ENCODE measurements at regions not wholly inside any gene's neighbourhood (a gene's known extent, or its start where the extent isn't known, plus 50 kb on each side); places are given as distances from the start of the nearest gene placed in this dataset.

GRCh38 chr10:21078410-21079329 is 181.6 kb upstream of the NEBL start:
- H3K9ac ChIP-seq (ENCODE audit: low read depth, low read length), result no peak overlapping the region
- no peaks in the 10 kb centered on the region for H3K9me3 ChIP-seq (ENCODE audit: control insufficient read depth, insufficient read depth, low read length)
- H3K36me3 ChIP-seq (ENCODE audit: insufficient read depth, low read length), result no peaks in the 10 kb centered on the region
- H3K4me1 ChIP-seq (ENCODE audit: insufficient read depth, low read length), result peaks cover 4% of the 10 kb centered on the region; the same call in 1 of the 2 replicates

- H3K9me3 ChIP-seq (ENCODE audit: control insufficient read depth, insufficient read depth, low read length), result no peaks in the 10 kb centered on the region
- H3K36me3 ChIP-seq (ENCODE audit: insufficient read depth, low read length), result no peaks in the 10 kb centered on the region
- H3K9ac ChIP-seq (ENCODE audit: low read depth, low read length), result no peak overlapping the region
- H3K4me1 ChIP-seq (ENCODE audit: insufficient read depth, low read length), result peaks cover 4% of the 10 kb centered on the region; the same call in 1 of the 2 replicates
Measured at GRCh38 chr10:21077681-21078080, 180.6 kb upstream of the NEBL start.

GRCh38 chr10:21076381-21076780 is 179.3 kb upstream of the NEBL start:
- no peaks in the 10 kb centered on the region for H3K9me3 ChIP-seq (ENCODE audit: control insufficient read depth, insufficient read depth, low read length)
- peaks cover 4% of the 10 kb centered on the region; the same call in 1 of the 2 replicates for H3K4me1 ChIP-seq (ENCODE audit: insufficient read depth, low read length)
- H3K36me3 ChIP-seq (ENCODE audit: insufficient read depth, low read length), result no peaks in the 10 kb centered on the region
- no peak overlapping the region for H3K9ac ChIP-seq (ENCODE audit: low read depth, low read length)

GRCh38 chr10:21075880-21076279 is 178.8 kb upstream of the NEBL start:
- Histone ChIP-seq H3K4me1 (ENCODE audit: insufficient read depth, low read length) (peaks cover 4% of the 10 kb centered on the region; the same call in 1 of the 2 replicates), H3K36me3 (ENCODE audit: insufficient read depth, low read length) (no peaks in the 10 kb centered on the region), H3K9me3 (ENCODE audit: control insufficient read depth, insufficient read depth, low read length) (no peaks in the 10 kb centered on the region), H3K9ac (ENCODE audit: low read depth, low read length) (no peak overlapping the region)

GRCh38 chr10:21071001-21071673 is 174.0 kb upstream of the NEBL start:
- Histone ChIP-seq H3K9me3 (ENCODE audit: control insufficient read depth, insufficient read depth, low read length) (no peaks in the 10 kb centered on the region), H3K36me3 (ENCODE audit: insufficient read depth, low read length) (no peaks in the 10 kb centered on the region), H3K9ac (ENCODE audit: low read depth, low read length) (no peak overlapping the region), H3K4me1 (ENCODE audit: insufficient read depth, low read length) (no peaks in the 10 kb centered on the region; the same call in 1 of the 2 replicates)

- Histone ChIP-seq H3K4me1 (ENCODE audit: insufficient read depth, low read length) (no peaks in the 10 kb centered on the region; the same call in 1 of the 2 replicates), H3K9ac (ENCODE audit: low read depth, low read length) (no peak overlapping the region), H3K36me3 (ENCODE audit: insufficient read depth, low read length) (no peaks in the 10 kb centered on the region), H3K9me3 (ENCODE audit: control insufficient read depth, insufficient read depth, low read length) (no peaks in the 10 kb centered on the region)
Measured at GRCh38 chr10:21069929-21070700, 173.0 kb upstream of the NEBL start.

- Histone ChIP-seq H3K36me3 (ENCODE audit: insufficient read depth, low read length) (no peaks in the 10 kb centered on the region), H3K4me1 (ENCODE audit: insufficient read depth, low read length) (no peaks in the 10 kb centered on the region; the same call in 1 of the 2 replicates), H3K9me3 (ENCODE audit: control insufficient read depth, insufficient read depth, low read length) (no peaks in the 10 kb centered on the region), H3K9ac (ENCODE audit: low read depth, low read length) (no peak overlapping the region)
Measured at GRCh38 chr10:21069278-21069677, 172.2 kb upstream of the NEBL start.

- H3K36me3 ChIP-seq (ENCODE audit: insufficient read depth, low read length), result no peaks in the 10 kb centered on the region
- no peaks in the 10 kb centered on the region for H3K9me3 ChIP-seq (ENCODE audit: control insufficient read depth, insufficient read depth, low read length)
- no peak overlapping the region for H3K9ac ChIP-seq (ENCODE audit: low read depth, low read length)
- no peaks in the 10 kb centered on the region; the same call in 1 of the 2 replicates for H3K4me1 ChIP-seq (ENCODE audit: insufficient read depth, low read length)
Measured at GRCh38 chr10:21068026-21068656, 171.0 kb upstream of the NEBL start.

GRCh38 chr10:21065621-21066248 is 168.6 kb upstream of the NEBL start:
- Histone ChIP-seq H3K4me1 (ENCODE audit: insufficient read depth, low read length) (no peaks in the 10 kb centered on the region; the same call in 1 of the 2 replicates), H3K9me3 (ENCODE audit: control insufficient read depth, insufficient read depth, low read length) (no peaks in the 10 kb centered on the region), H3K9ac (ENCODE audit: low read depth, low read length) (no peak overlapping the region), H3K36me3 (ENCODE audit: insufficient read depth, low read length) (no peaks in the 10 kb centered on the region)

GRCh38 chr10:21061982-21062381 is 164.9 kb upstream of the NEBL start:
- H3K36me3 ChIP-seq (ENCODE audit: insufficient read depth, low read length), result no peaks in the 10 kb centered on the region
- no peaks in the 10 kb centered on the region; the same call in 1 of the 2 replicates for H3K4me1 ChIP-seq (ENCODE audit: insufficient read depth, low read length)
- H3K9ac ChIP-seq (ENCODE audit: low read depth, low read length), result no peak overlapping the region
- no peaks in the 10 kb centered on the region; the same call in 1 of the 2 replicates for H3K9me3 ChIP-seq (ENCODE audit: control insufficient read depth, insufficient read depth, low read length)

- no peaks in the 10 kb centered on the region for H3K36me3 ChIP-seq (ENCODE audit: insufficient read depth, low read length)
- no peaks in the 10 kb centered on the region; the same call in 1 of the 2 replicates for H3K4me1 ChIP-seq (ENCODE audit: insufficient read depth, low read length)
- no peak overlapping the region for H3K9ac ChIP-seq (ENCODE audit: low read depth, low read length)
- H3K9me3 ChIP-seq (ENCODE audit: control insufficient read depth, insufficient read depth, low read length), result no peaks in the 10 kb centered on the region; the same call in 1 of the 2 replicates
Measured at GRCh38 chr10:21061184-21061583, 164.1 kb upstream of the NEBL start.

- no peaks in the 10 kb centered on the region for H3K36me3 ChIP-seq (ENCODE audit: insufficient read depth, low read length)
- no peaks in the 10 kb centered on the region; the same call in 1 of the 2 replicates for H3K4me1 ChIP-seq (ENCODE audit: insufficient read depth, low read length)
- H3K9ac ChIP-seq (ENCODE audit: low read depth, low read length), result no peak overlapping the region
Measured at GRCh38 chr10:21060626-21061025, 163.5 kb upstream of the NEBL start.

GRCh38 chr10:21057989-21058388 is 160.9 kb upstream of the NEBL start:
- Histone ChIP-seq H3K9ac (ENCODE audit: low read depth, low read length) (no peak overlapping the region), H3K9me3 (ENCODE audit: control insufficient read depth, insufficient read depth, low read length) (no peaks in the 10 kb centered on the region; the same call in 1 of the 2 replicates), H3K4me1 (ENCODE audit: insufficient read depth, low read length) (no peaks in the 10 kb centered on the region; the same call in 1 of the 2 replicates)

More at GRCh38 chr10:21060626-21061025, 163.5 kb upstream of the NEBL start:
- no peaks in the 10 kb centered on the region; the same call in 1 of the 2 replicates for H3K9me3 ChIP-seq (ENCODE audit: control insufficient read depth, insufficient read depth, low read length)

More at GRCh38 chr10:21057989-21058388, 160.9 kb upstream of the NEBL start:
- H3K36me3 ChIP-seq (ENCODE audit: insufficient read depth, low read length), result no peaks in the 10 kb centered on the region
